Gastrocnemius medialis (tissue), 4 donors: ENCODE measurements at regions not wholly inside any gene's neighbourhood (a gene's known extent, or its start where the extent isn't known, plus 50 kb on each side); places are given as distances from the start of the nearest gene placed in this dataset.

ENCODE experiments used
- ATAC-seq, 2 donors: fragments of 150-250 bp; one replicate each; pipeline ENCODE4 v1.9.1; 2016
- DNase-seq, 2 donors: peaks; one replicate each; pipeline ENCODE4 v3.0.0-alpha.2; 2019
- H3K27ac ChIP-seq, 4 donors: fragments of 200-600 bp; sonication (generic); 1 replicate in 1 of 4; 2 replicates in 3 of 4; pipeline ENCODE4 v1.5.1; 2016 to 2018; ENCODE audit warnings: mild to moderate bottlenecking in 2 of 4, moderate library complexity in 1 of 4
- H3K27me3 ChIP-seq, 3 donors: fragments of 200-600 bp; sonication (generic) in 2 of 3; 1 replicate in 1 of 3; 2 replicates in 2 of 3; pipeline versions ENCODE4 v1.5.1 to v1.6.0; 2016 to 2019; ENCODE audit warnings: mild to moderate bottlenecking in 1 of 3, moderate library complexity in 1 of 3
- H3K36me3 ChIP-seq, 2 donors: fragments of 200-600 bp; sonication (generic) in 1 of 2; one replicate each; pipeline ENCODE4 v1.5.1; 2017 to 2018
- H3K4me1 ChIP-seq, 2 donors: fragments of 200-600 bp; sonication (generic) in 1 of 2; one replicate each; pipeline ENCODE4 v1.5.1; 2016 to 2017; ENCODE audit warnings: mild to moderate bottlenecking in 2 of 2
- H3K4me3 ChIP-seq, 4 donors: fragments of 200-600 bp; sonication (generic) in 3 of 4; 1 replicate in 1 of 4; 2 replicates in 3 of 4; pipeline ENCODE4 v1.5.1; 2016 to 2019; ENCODE audit warnings: mild to moderate bottlenecking in 2 of 4
- H3K9me3 ChIP-seq, 3 donors: fragments of 200-600 bp; sonication (generic) in 2 of 3; 1 replicate in 1 of 3; 2 replicates in 2 of 3; pipeline ENCODE4 v1.5.1; 2016 to 2019
- CTCF ChIP-seq, 5 experiments: fragments of 450-650 bp in 3 of 5; fragments of 200-600 bp in 2 of 5; sonication (generic) in 2 of 5; IDR thresholded peaks in 4 of 5; conservative IDR thresholded peaks in 1 of 5; 1 replicate in 4 of 5; 2 replicates in 1 of 5; pipeline ENCODE4 v1.5.1; 2016 to 2019; ENCODE audit warnings: antibody characterized with exemption in 5 of 5, mild to moderate bottlenecking in 3 of 5, moderate library complexity in 3 of 5
- POLR2A ChIP-seq, 2 donors: fragments of 450-650 bp; IDR thresholded peaks; one replicate each; pipeline ENCODE4 v1.6.1; 2017; ENCODE audit warnings: antibody characterized with exemption in 2 of 2, mild to moderate bottlenecking in 2 of 2, moderate library complexity in 2 of 2
- in situ Hi-C, 4 donors: fragments of 200-750 bp; cut with MboI; loops; one replicate each; pipeline versions ENCODE4 v1.15.0 to v1.8.0; 2017; ENCODE audit warnings: low sequenced_read_pairs in 4 of 4
- intact Hi-C: fragments of 100-400 bp; cut with DNase I; formaldehyde crosslinking; loops from one replicate; pipeline ENCODE4 v1.15.1; 2023; ENCODE audit warnings: low total_unique reads

DNA sequence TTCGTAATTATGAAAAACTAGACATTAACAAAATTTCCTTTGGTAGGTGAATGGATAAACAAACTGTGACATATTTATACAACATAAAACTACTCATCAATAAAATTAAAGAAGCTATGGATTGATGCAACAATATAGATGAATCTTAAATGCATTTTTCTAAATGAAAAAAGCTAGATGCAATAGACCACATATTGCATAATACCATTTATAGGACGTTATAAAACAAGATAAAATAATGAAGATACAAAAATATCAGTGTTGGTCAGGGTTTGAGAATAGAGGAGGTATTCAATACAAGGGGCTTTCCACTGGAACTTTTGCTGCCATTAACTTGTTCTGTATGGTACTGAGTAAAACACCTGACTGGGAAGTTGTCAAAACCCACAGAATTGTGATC, 314.4 kb downstream of the GRB14 start:
- Histone ChIP-seq H3K4me1 (no peaks in the 10 kb centered on the region), H3K4me3 (no peak overlapping the region), H3K36me3 (no peaks in the 10 kb centered on the region), H3K27ac (no peak overlapping the region), H3K27me3 (no peaks in the 10 kb centered on the region), H3K9me3 (no peaks in the 10 kb centered on the region)
- ATAC-seq (no peak), DNase-seq (no peak)
- in situ Hi-C loops (no loop called here), intact Hi-C loops (no loop called here)
- no peak for TF ChIP-seq POLR2A (IDR thresholded peaks at IDR 0.05)

- Histone ChIP-seq H3K27me3 (no peaks in the 10 kb centered on the region), H3K4me1 (no peaks in the 10 kb centered on the region), H3K9me3 (no peaks in the 10 kb centered on the region), H3K4me3 (no peak overlapping the region), H3K27ac (no peak overlapping the region), H3K36me3 (no peaks in the 10 kb centered on the region)
- no peak for ATAC-seq
- in situ Hi-C loops (no loop called here), intact Hi-C loops (no loop called here)
- DNase-seq, result no peak
- TF ChIP-seq CTCF (IDR thresholded peaks at IDR 0.05 in 4 of 5, conservative IDR thresholded peaks at IDR 0.05 in 1 of 5) (no peak), POLR2A (IDR thresholded peaks at IDR 0.05) (no peak)
These were observed 318.5 kb downstream of the GRB14 start for GRCh38 chr2:164302786-164303185.

DNA sequence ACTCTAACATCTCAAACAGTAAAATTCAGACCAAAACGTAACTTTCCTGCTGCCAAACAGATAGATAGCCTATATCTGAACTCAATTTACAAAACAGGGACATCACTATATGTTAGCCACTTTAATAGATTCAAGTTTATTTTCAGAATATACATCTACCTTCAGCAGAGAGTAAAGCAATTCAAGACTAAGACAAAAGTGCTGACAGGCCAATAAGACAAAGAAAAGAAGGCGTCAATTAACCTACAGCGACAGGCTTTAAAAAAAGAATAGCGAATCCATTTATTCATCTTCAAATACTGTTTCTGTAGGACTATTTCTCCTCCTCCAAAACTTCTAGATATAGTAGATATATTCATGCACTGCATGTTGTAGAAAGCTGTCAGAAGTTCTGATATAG, 333.0 kb downstream of the GRB14 start:
- ATAC-seq (no peak), DNase-seq (no peak)
- Histone ChIP-seq H3K27ac (no peak overlapping the region), H3K36me3 (no peaks in the 10 kb centered on the region), H3K9me3 (no peaks in the 10 kb centered on the region), H3K4me3 (no peak overlapping the region), H3K27me3 (no peaks in the 10 kb centered on the region), H3K4me1 (no peaks in the 10 kb centered on the region)
- TF ChIP-seq POLR2A (IDR thresholded peaks at IDR 0.05), result no peak
- no peak for TF ChIP-seq CTCF (IDR thresholded peaks at IDR 0.05 in 4 of 5, conservative IDR thresholded peaks at IDR 0.05 in 1 of 5)
- in situ Hi-C loops (no loop called here), intact Hi-C loops (no loop called here)

- intact Hi-C loops, result no loop called here
- TF ChIP-seq POLR2A (IDR thresholded peaks at IDR 0.05) (no peak), CTCF (IDR thresholded peaks at IDR 0.05 in 4 of 5, conservative IDR thresholded peaks at IDR 0.05 in 1 of 5) (no peak)
- H3K4me1 ChIP-seq, result no peaks in the 10 kb centered on the region
- H3K9me3 ChIP-seq, result no peaks in the 10 kb centered on the region
- ATAC-seq, result no peak
- in situ Hi-C loops, result no loop called here
- H3K27ac ChIP-seq, result no peak overlapping the region
- no peaks in the 10 kb centered on the region for H3K27me3 ChIP-seq
- DNase-seq, result no peak
- H3K4me3 ChIP-seq, result no peak overlapping the region
- no peaks in the 10 kb centered on the region for H3K36me3 ChIP-seq
These were observed 334.2 kb downstream of the GRB14 start for GRCh38 chr2:164287056-164287455.

- Histone ChIP-seq H3K4me1 (no peaks in the 10 kb centered on the region), H3K27me3 (no peaks in the 10 kb centered on the region), H3K9me3 (no peaks in the 10 kb centered on the region), H3K4me3 (no peak overlapping the region), H3K36me3 (no peaks in the 10 kb centered on the region), H3K27ac (no peak overlapping the region)
- no peak for ATAC-seq
- intact Hi-C loops (no loop called here), in situ Hi-C loops (no loop called here)
- TF ChIP-seq POLR2A (IDR thresholded peaks at IDR 0.05), result no peak
- no peak for TF ChIP-seq CTCF (IDR thresholded peaks at IDR 0.05 in 4 of 5, conservative IDR thresholded peaks at IDR 0.05 in 1 of 5)
- DNase-seq, result no peak
These were observed 335.7 kb downstream of the GRB14 start for GRCh38 chr2:164285576-164285975.
